H9 (cell line): ENCODE measurements at regions not wholly inside any gene's neighbourhood (a gene's known extent, or its start where the extent isn't known, plus 50 kb on each side); places are given as distances from the start of the nearest gene placed in this dataset.

Experiments used
- DNase-seq: peaks from one replicate; pipeline ENCODE4 v3.0.0-alpha.2; 2017
- H2AFZ ChIP-seq: one replicate; pipeline ENCODE4 v1.6.1; 2013; ENCODE audit warnings: mild to moderate bottlenecking, low read length, control low read depth, moderate library complexity
- H2AK5ac ChIP-seq: 2 replicates; pipeline ENCODE4 v1.6.1; 2013; ENCODE audit warnings: low read length, control low read depth, mixed read lengths; ENCODE audit not compliant: insufficient read length
- H2BK120ac ChIP-seq: one replicate; pipeline ENCODE4 v1.6.1; 2013; ENCODE audit warnings: low read depth, mild to moderate bottlenecking, low read length, control low read depth, inconsistent platforms; ENCODE audit not compliant: poor library complexity, severe bottlenecking
- H2BK12ac ChIP-seq: 2 replicates; pipeline ENCODE4 v1.6.1; 2013; ENCODE audit warnings: low read length, control low read depth, mixed read lengths, low read depth; ENCODE audit not compliant: insufficient read length
- H2BK15ac ChIP-seq: 2 replicates; pipeline ENCODE4 v1.6.1; 2013; ENCODE audit warnings: low read depth, low read length, control low read depth
- H2BK20ac ChIP-seq: one replicate; pipeline ENCODE4 v1.6.1; 2013; ENCODE audit warnings: low read depth, mild to moderate bottlenecking, low read length, control low read depth, inconsistent platforms; ENCODE audit not compliant: poor library complexity, severe bottlenecking
- H2BK5ac ChIP-seq: 2 replicates; pipeline ENCODE4 v1.6.1; 2013; ENCODE audit warnings: low read length, control low read depth, mixed read lengths; ENCODE audit not compliant: insufficient read length
- H3K14ac ChIP-seq: 2 replicates; pipeline ENCODE4 v1.6.1; 2013; ENCODE audit warnings: low read length, control low read depth; ENCODE audit not compliant: insufficient read depth
- H3K18ac ChIP-seq: 2 replicates; pipeline ENCODE4 v1.6.1; 2013; ENCODE audit warnings: low read depth, mild to moderate bottlenecking, mixed read lengths, low read length, control low read depth; ENCODE audit not compliant: insufficient read length
- H3K23ac ChIP-seq: 2 replicates; pipeline ENCODE4 v1.6.1; 2013; ENCODE audit warnings: low read length, control low read depth, mixed read lengths, low read depth; ENCODE audit not compliant: insufficient read length
- H3K23me2 ChIP-seq: 2 replicates; pipeline ENCODE4 v1.6.1; 2013; ENCODE audit warnings: low read depth, mild to moderate bottlenecking, mixed read lengths, low read length, control low read depth; ENCODE audit not compliant: insufficient read length, poor library complexity, severe bottlenecking
- H3K27ac ChIP-seq: 2 replicates; pipeline ENCODE4 v1.5.1; 2013; ENCODE audit warnings: low read length, control low read depth, mixed read lengths, low read depth; ENCODE audit not compliant: insufficient read length
- H3K27me3 ChIP-seq: 2 replicates; pipeline ENCODE4 v1.6.1; 2013; ENCODE audit warnings: low read length, control low read depth, inconsistent platforms; ENCODE audit not compliant: insufficient read depth
- H3K4ac ChIP-seq: 2 replicates; pipeline ENCODE4 v1.6.1; 2013; ENCODE audit warnings: low read depth, mild to moderate bottlenecking, control low read depth, inconsistent platforms, low read length, moderate library complexity
- H3K4me1 ChIP-seq: 2 replicates; pipeline ENCODE4 v1.6.1; 2013; ENCODE audit warnings: low read length, control low read depth, inconsistent platforms; ENCODE audit not compliant: insufficient read depth
- H3K4me2 ChIP-seq: 2 replicates; pipeline ENCODE4 v1.6.1; 2013; ENCODE audit warnings: low read length, control low read depth, mixed read lengths; ENCODE audit not compliant: insufficient read length, insufficient read depth
- H3K56ac ChIP-seq: 2 replicates; pipeline ENCODE4 v1.6.1; 2013; ENCODE audit warnings: low read depth, mild to moderate bottlenecking, mixed read lengths, low read length, control low read depth; ENCODE audit not compliant: insufficient read length
- H3K79me1 ChIP-seq: 2 replicates; pipeline ENCODE4 v1.6.1; 2013; ENCODE audit warnings: low read depth, mild to moderate bottlenecking, moderate library complexity, low read length, control low read depth, inconsistent platforms; ENCODE audit not compliant: insufficient read depth, poor library complexity, severe bottlenecking
- H3K79me2 ChIP-seq: 2 replicates; pipeline ENCODE4 v1.6.1; 2013; ENCODE audit warnings: low read length, control low read depth, inconsistent platforms; ENCODE audit not compliant: insufficient read depth
- H3K9ac ChIP-seq: 2 replicates; pipeline ENCODE4 v1.6.1; 2013; ENCODE audit warnings: low read length, control low read depth, mixed read lengths; ENCODE audit not compliant: insufficient read length; ENCODE audit errors: extremely low read depth
- H3K9me3 ChIP-seq: one replicate; pipeline ENCODE4 v1.6.1; 2013; ENCODE audit warnings: low read depth, low read length, inconsistent platforms; ENCODE audit not compliant: control insufficient read depth
- H3T11ph ChIP-seq: one replicate; pipeline ENCODE4 v1.6.1; 2013; ENCODE audit warnings: mild to moderate bottlenecking, low read length, control low read depth, inconsistent platforms
- H4K20me1 ChIP-seq: one replicate; pipeline ENCODE4 v1.6.1; 2013; ENCODE audit not compliant: control insufficient read depth, insufficient read length, insufficient read depth
- H4K5ac ChIP-seq: 2 replicates; pipeline ENCODE4 v1.6.1; 2013; ENCODE audit warnings: low read depth, mild to moderate bottlenecking, mixed read lengths, low read length, control low read depth; ENCODE audit not compliant: insufficient read length
- H4K8ac ChIP-seq: replicated peaks from 2 replicates; pipeline ENCODE4 v1.6.1; 2013; ENCODE audit warnings: low read length, control low read depth, mixed read lengths, low read depth; ENCODE audit not compliant: insufficient read length
- H4K91ac ChIP-seq: 2 replicates; pipeline ENCODE4 v1.6.1; 2013; ENCODE audit warnings: low read depth, mild to moderate bottlenecking, moderate library complexity, mixed read lengths, low read length, control low read depth; ENCODE audit not compliant: insufficient read length
- H3K27ac Mint-ChIP-seq, 3 experiments: 2 replicates in 2 of 3; 3 replicates in 1 of 3; pipeline ENCODE4 v1.8.0; 2020 to 2021; ENCODE audit warnings: mixed read lengths in 3 of 3, mild to moderate bottlenecking in 1 of 3, moderate library complexity in 1 of 3
- H3K27me3 Mint-ChIP-seq: 2 replicates; pipeline ENCODE4 v1.8.0; 2021; ENCODE audit warnings: low read depth, mild to moderate bottlenecking, moderate library complexity, mixed read lengths
- H3K36me3 Mint-ChIP-seq, 3 experiments: 2 replicates in 2 of 3; 3 replicates in 1 of 3; pipeline ENCODE4 v1.8.0; 2020 to 2021; ENCODE audit warnings: low read depth in 3 of 3, mixed read lengths in 3 of 3; ENCODE audit not compliant: insufficient read depth in 1 of 3
- H3K4me1 Mint-ChIP-seq, 2 experiments: 2 replicates each; pipeline ENCODE4 v1.8.0; 2020; ENCODE audit warnings: mixed read lengths in 2 of 2
- H3K4me3 Mint-ChIP-seq, 2 experiments: 2 replicates in 1 of 2; 3 replicates in 1 of 2; pipeline ENCODE4 v1.8.0; 2020 to 2021; ENCODE audit warnings: mild to moderate bottlenecking in 2 of 2, mixed read lengths in 2 of 2, moderate library complexity in 1 of 2
- H3K9me3 Mint-ChIP-seq, 2 experiments: 2 replicates in 1 of 2; 3 replicates in 1 of 2; pipeline ENCODE4 v1.8.0; 2020; ENCODE audit warnings: mild to moderate bottlenecking in 2 of 2, mixed read lengths in 2 of 2, moderate library complexity in 1 of 2
- CTCF ChIP-seq: fragments of 200-600 bp; sonication (generic); conservative IDR thresholded peaks from 3 replicates; pipeline ENCODE4 v1.8.0; 2021; ENCODE audit warnings: antibody characterized with exemption, mild to moderate bottlenecking
- WGBS: extraction: QIAGEN DNeasy Blood & Tissue Kit; methylation state at CpG from one replicate; pipeline ENCODE4 v1.1.7; 2013; ENCODE audit warnings: missing lambda C conversion rate, low lambda C conversion rate, mixed read lengths; ENCODE audit not compliant: insufficient read length; ENCODE audit errors: extremely low coverage; 5-methylcytosine and 5-hydroxymethylcytosine counted together

- H3K4me1 Mint-ChIP-seq = peaks cover 29 to 31% of the 10 kb centered on the region in 2 experiments
- peak overlapping the region; percentile 82 to 84 for H3K4me3 Mint-ChIP-seq
- peak overlapping the region; percentile 84 to 95 (median 88) for H3K27ac Mint-ChIP-seq
- Histone ChIP-seq H3K79me1 (no peaks in the 10 kb centered on the region), H3K23me2 (no peaks in the 10 kb centered on the region), H2BK120ac (no peak overlapping the region), H3T11ph (no peak overlapping the region), H4K5ac (no peak overlapping the region), H4K91ac (no peak overlapping the region), H4K20me1 (no peaks in the 10 kb centered on the region), H3K9me3 (no peaks in the 10 kb centered on the region), H2AFZ (no peak overlapping the region), H4K8ac (no peak overlapping the region), H3K79me2 (no peaks in the 10 kb centered on the region), H3K56ac (no peak overlapping the region), H3K9ac (peak overlapping the region; percentile 5), H3K4me2 (peak overlapping the region; percentile 70), H2BK12ac (no peak overlapping the region), H3K23ac (no peak overlapping the region), H2AK5ac (no peak overlapping the region), H3K14ac (peak overlapping the region; percentile 66; the same call in 1 of the 2 replicates), H2BK15ac (no peak overlapping the region), H3K4me1 (peaks cover 2% of the 10 kb centered on the region; the same call in 1 of the 2 replicates), H3K27ac (no peak overlapping the region), H2BK20ac (no peak overlapping the region), H3K18ac (peak overlapping the region; percentile 59), H3K4ac (no peak overlapping the region), H2BK5ac (no peak overlapping the region), H3K27me3 (no peaks in the 10 kb centered on the region)
- peaks cover 20% of the 10 kb centered on the region for H3K27me3 Mint-ChIP-seq
- H3K9me3 Mint-ChIP-seq = no peaks in the 10 kb centered on the region
- peak; percentile 95 for DNase-seq
- no CpG with 5 or more reads among the region's 81 CpGs for WGBS
- no peaks in the 10 kb centered on the region for H3K36me3 Mint-ChIP-seq
- TF ChIP-seq CTCF = peak; percentile 75
Observed at GRCh38 chr10:78302989-78303854, 269.6 kb downstream of the RPS24 start.
